ENCODE measurements at regions not wholly inside any gene's neighbourhood (a gene's known extent, or its start where the extent isn't known, plus 50 kb on each side); places are given as distances from the start of the nearest gene placed in this dataset.

- no peaks in the 10 kb centered on the region for H3K36me3 ChIP-seq (ENCODE audit: control insufficient read depth in 5 of 5, insufficient read depth in 5 of 5, low read length in 5 of 5)
- no peaks in the 10 kb centered on the region for H3K27me3 ChIP-seq (ENCODE audit: control insufficient read depth in 5 of 5, insufficient read depth in 4 of 5, low read length in 5 of 5)
- peaks cover 14 to 60% (median 37%) of the 10 kb centered on the region in 5 donors for H3K4me1 ChIP-seq (ENCODE audit: control insufficient read depth in 5 of 5, insufficient read depth in 5 of 5, low read length in 5 of 5)
Measured at GRCh38 chr5:142428773-142429473, 104.1 kb upstream of the SPRY4 start.

GRCh38 chr5:142428036-142428772 is 103.4 kb upstream of the SPRY4 start:
- H3K9ac ChIP-seq (ENCODE audit: low read length in 5 of 5), result no peak overlapping the region
- no peak overlapping the region for H3K4me3 ChIP-seq (ENCODE audit: low read depth in 1 of 5, low read length in 5 of 5)
- H3K4me1 ChIP-seq (ENCODE audit: control insufficient read depth in 5 of 5, insufficient read depth in 5 of 5, low read length in 5 of 5), result peaks cover 14 to 53% (median 30%) of the 10 kb centered on the region in 5 donors
- peak overlapping the region; percentile 85 for H3K27ac ChIP-seq (ENCODE audit: low read depth, low read length)
- no peaks in the 10 kb centered on the region for H3K9me3 ChIP-seq (ENCODE audit: control insufficient read depth in 5 of 5, low read length in 5 of 5)
- H3K27me3 ChIP-seq (ENCODE audit: control insufficient read depth in 5 of 5, insufficient read depth in 4 of 5, low read length in 5 of 5), result no peaks in the 10 kb centered on the region
- no peaks in the 10 kb centered on the region for H3K36me3 ChIP-seq (ENCODE audit: control insufficient read depth in 5 of 5, insufficient read depth in 5 of 5, low read length in 5 of 5)

More at GRCh38 chr5:142428773-142429473, 104.1 kb upstream of the SPRY4 start:
- Histone ChIP-seq H3K9ac (ENCODE audit: low read length in 5 of 5) (no peak overlapping the region), H3K4me3 (ENCODE audit: low read depth in 1 of 5, low read length in 5 of 5) (no peak overlapping the region), H3K27ac (ENCODE audit: low read depth, low read length) (peak overlapping the region; percentile 85), H3K9me3 (ENCODE audit: control insufficient read depth in 5 of 5, low read length in 5 of 5) (no peaks in the 10 kb centered on the region)

GRCh38 chr5:142427529-142427928 is 102.7 kb upstream of the SPRY4 start:
- no peak overlapping the region for H3K9ac ChIP-seq (ENCODE audit: low read length in 5 of 5)

GRCh38 chr5:142427015-142427364 is 102.2 kb upstream of the SPRY4 start:
- H3K9me3 ChIP-seq (ENCODE audit: control insufficient read depth in 5 of 5, low read length in 5 of 5), result no peaks in the 10 kb centered on the region
- H3K4me1 ChIP-seq (ENCODE audit: control insufficient read depth in 5 of 5, insufficient read depth in 5 of 5, low read length in 5 of 5), result peaks cover 14 to 43% (median 27%) of the 10 kb centered on the region in 5 donors
- no peaks in the 10 kb centered on the region for H3K36me3 ChIP-seq (ENCODE audit: control insufficient read depth in 5 of 5, insufficient read depth in 5 of 5, low read length in 5 of 5)
- H3K27me3 ChIP-seq (ENCODE audit: control insufficient read depth in 5 of 5, insufficient read depth in 4 of 5, low read length in 5 of 5), result no peaks in the 10 kb centered on the region
- peak overlapping the region; percentile 85 for H3K27ac ChIP-seq (ENCODE audit: low read depth, low read length)
- no peak overlapping the region for H3K4me3 ChIP-seq (ENCODE audit: low read depth in 1 of 5, low read length in 5 of 5)
- H3K9ac ChIP-seq (ENCODE audit: low read length in 5 of 5), result peak overlapping the region in 1 of 5 donors; percentile 31

More at GRCh38 chr5:142427529-142427928, 102.7 kb upstream of the SPRY4 start:
- H3K4me1 ChIP-seq (ENCODE audit: control insufficient read depth in 5 of 5, insufficient read depth in 5 of 5, low read length in 5 of 5), result peaks cover 14 to 46% (median 27%) of the 10 kb centered on the region in 5 donors
- peak overlapping the region; percentile 85 for H3K27ac ChIP-seq (ENCODE audit: low read depth, low read length)
- H3K9me3 ChIP-seq (ENCODE audit: control insufficient read depth in 5 of 5, low read length in 5 of 5), result no peaks in the 10 kb centered on the region
- H3K4me3 ChIP-seq (ENCODE audit: low read depth in 1 of 5, low read length in 5 of 5), result no peak overlapping the region
- no peaks in the 10 kb centered on the region for H3K36me3 ChIP-seq (ENCODE audit: control insufficient read depth in 5 of 5, insufficient read depth in 5 of 5, low read length in 5 of 5)
- no peaks in the 10 kb centered on the region for H3K27me3 ChIP-seq (ENCODE audit: control insufficient read depth in 5 of 5, insufficient read depth in 4 of 5, low read length in 5 of 5)

GRCh38 chr5:142426129-142427014 is 101.6 kb upstream of the SPRY4 start:
- peak overlapping the region; percentile 85 for H3K27ac ChIP-seq (ENCODE audit: low read depth, low read length)
- peak overlapping the region in 2 of 5 donors; percentile 3 to 48 for H3K4me3 ChIP-seq (ENCODE audit: low read depth in 1 of 5, low read length in 5 of 5)
- peaks cover 14 to 46% (median 27%) of the 10 kb centered on the region in 5 donors for H3K4me1 ChIP-seq (ENCODE audit: control insufficient read depth in 5 of 5, insufficient read depth in 5 of 5, low read length in 5 of 5)
- H3K9me3 ChIP-seq (ENCODE audit: control insufficient read depth in 5 of 5, low read length in 5 of 5), result no peaks in the 10 kb centered on the region
- H3K36me3 ChIP-seq (ENCODE audit: control insufficient read depth in 5 of 5, insufficient read depth in 5 of 5, low read length in 5 of 5), result no peaks in the 10 kb centered on the region
- H3K9ac ChIP-seq (ENCODE audit: low read length in 5 of 5), result peak overlapping the region in 3 of 5 donors; percentile 4 to 41 (median 31)
- no peaks in the 10 kb centered on the region for H3K27me3 ChIP-seq (ENCODE audit: control insufficient read depth in 5 of 5, insufficient read depth in 4 of 5, low read length in 5 of 5)

GRCh38 chr5:142425286-142426065 is 100.7 kb upstream of the SPRY4 start:
- Histone ChIP-seq H3K27me3 (ENCODE audit: control insufficient read depth in 5 of 5, insufficient read depth in 4 of 5, low read length in 5 of 5) (no peaks in the 10 kb centered on the region), H3K9ac (ENCODE audit: low read length in 5 of 5) (no peak overlapping the region), H3K4me3 (ENCODE audit: low read depth in 1 of 5, low read length in 5 of 5) (no peak overlapping the region), H3K27ac (ENCODE audit: low read depth, low read length) (peak overlapping the region; percentile 85), H3K9me3 (ENCODE audit: control insufficient read depth in 5 of 5, low read length in 5 of 5) (no peaks in the 10 kb centered on the region), H3K36me3 (ENCODE audit: control insufficient read depth in 5 of 5, insufficient read depth in 5 of 5, low read length in 5 of 5) (no peaks in the 10 kb centered on the region), H3K4me1 (ENCODE audit: control insufficient read depth in 5 of 5, insufficient read depth in 5 of 5, low read length in 5 of 5) (peaks cover 14 to 52% (median 27%) of the 10 kb centered on the region in 5 donors)

- Histone ChIP-seq H3K27ac (ENCODE audit: low read depth, low read length) (no peak overlapping the region), H3K36me3 (ENCODE audit: control insufficient read depth in 5 of 5, insufficient read depth in 5 of 5, low read length in 5 of 5) (no peaks in the 10 kb centered on the region), H3K4me1 (ENCODE audit: control insufficient read depth in 5 of 5, insufficient read depth in 5 of 5, low read length in 5 of 5) (peaks cover 7 to 32% (median 21%) of the 10 kb centered on the region in 5 donors), H3K4me3 (ENCODE audit: low read depth in 1 of 5, low read length in 5 of 5) (no peak overlapping the region), H3K27me3 (ENCODE audit: control insufficient read depth in 5 of 5, insufficient read depth in 4 of 5, low read length in 5 of 5) (no peaks in the 10 kb centered on the region), H3K9me3 (ENCODE audit: control insufficient read depth in 5 of 5, low read length in 5 of 5) (no peaks in the 10 kb centered on the region), H3K9ac (ENCODE audit: low read length in 5 of 5) (no peak overlapping the region)
Measured at GRCh38 chr5:142422429-142422828, 97.6 kb upstream of the SPRY4 start.

- no peaks in the 10 kb centered on the region for H3K27me3 ChIP-seq (ENCODE audit: control insufficient read depth in 5 of 5, insufficient read depth in 4 of 5, low read length in 5 of 5)
- no peaks in the 10 kb centered on the region for H3K36me3 ChIP-seq (ENCODE audit: control insufficient read depth in 5 of 5, insufficient read depth in 5 of 5, low read length in 5 of 5)
- H3K27ac ChIP-seq (ENCODE audit: low read depth, low read length), result no peak overlapping the region
- peaks cover 6 to 26% (median 15%) of the 10 kb centered on the region in 5 donors for H3K4me1 ChIP-seq (ENCODE audit: control insufficient read depth in 5 of 5, insufficient read depth in 5 of 5, low read length in 5 of 5)
- H3K9me3 ChIP-seq (ENCODE audit: control insufficient read depth in 5 of 5, low read length in 5 of 5), result no peaks in the 10 kb centered on the region
- H3K4me3 ChIP-seq (ENCODE audit: low read depth in 1 of 5, low read length in 5 of 5), result no peak overlapping the region
- H3K9ac ChIP-seq (ENCODE audit: low read length in 5 of 5), result no peak overlapping the region
Measured at GRCh38 chr5:142421621-142422397, 97.0 kb upstream of the SPRY4 start.

GRCh38 chr5:142421228-142421617 is 96.4 kb upstream of the SPRY4 start:
- H3K27me3 ChIP-seq (ENCODE audit: control insufficient read depth in 5 of 5, insufficient read depth in 4 of 5, low read length in 5 of 5), result no peaks in the 10 kb centered on the region
- peaks cover 2 to 20% (median 9%) of the 10 kb centered on the region in 5 donors for H3K4me1 ChIP-seq (ENCODE audit: control insufficient read depth in 5 of 5, insufficient read depth in 5 of 5, low read length in 5 of 5)
- no peak overlapping the region for H3K27ac ChIP-seq (ENCODE audit: low read depth, low read length)
- no peaks in the 10 kb centered on the region for H3K9me3 ChIP-seq (ENCODE audit: control insufficient read depth in 5 of 5, low read length in 5 of 5)
- H3K4me3 ChIP-seq (ENCODE audit: low read depth in 1 of 5, low read length in 5 of 5), result no peak overlapping the region
- H3K36me3 ChIP-seq (ENCODE audit: control insufficient read depth in 5 of 5, insufficient read depth in 5 of 5, low read length in 5 of 5), result no peaks in the 10 kb centered on the region
- no peak overlapping the region for H3K9ac ChIP-seq (ENCODE audit: low read length in 5 of 5)

Data from subcutaneous abdominal adipose tissue (tissue), 5 donors.